Tibial nerve (tissue), 4 donors: ENCODE measurements at regions not wholly inside any gene's neighbourhood (a gene's known extent, or its start where the extent isn't known, plus 50 kb on each side); places are given as distances from the start of the nearest gene placed in this dataset.
"Not testable (repeated sequence)": the region's sequence is repeated elsewhere in the genome, so short reads cannot be mapped to it uniquely, and the experiment has no call there.

Experiments
- DNase-seq, 2 donors: peaks; one replicate each; pipeline ENCODE4 v3.0.0-alpha.2; 2019; ENCODE audit warnings: low spot score in 2 of 2
- H3K27ac ChIP-seq, 4 donors: fragments of 200-600 bp; sonication (generic) in 3 of 4; one replicate each; pipeline ENCODE4 v1.5.1; 2017 to 2019; ENCODE audit warnings: mild to moderate bottlenecking in 1 of 4
- H3K27me3 ChIP-seq, 2 donors: fragments of 200-600 bp; sonication (generic) in 1 of 2; one replicate each; pipeline versions ENCODE4 v1.5.1 to v1.6.0; 2017 to 2019
- H3K36me3 ChIP-seq, 3 donors: fragments of 200-600 bp; sonication (generic); one replicate each; pipeline ENCODE4 v1.5.1; 2018 to 2019
- H3K4me1 ChIP-seq, 4 donors: fragments of 200-600 bp; sonication (generic) in 3 of 4; one replicate each; pipeline ENCODE4 v1.5.1; 2017 to 2019
- H3K4me3 ChIP-seq, 4 donors: fragments of 200-600 bp; sonication (generic) in 3 of 4; one replicate each; pipeline ENCODE4 v1.5.1; 2017 to 2019; ENCODE audit warnings: mild to moderate bottlenecking in 1 of 4, moderate library complexity in 1 of 4
- H3K9me3 ChIP-seq, 4 donors: fragments of 200-600 bp; sonication (generic) in 3 of 4; one replicate each; pipeline ENCODE4 v1.5.1; 2017 to 2019
- EP300 ChIP-seq, 2 donors: sonication (generic); formaldehyde crosslinking; IDR thresholded peaks; one replicate each; pipeline ENCODE4 v1.6.1; 2017; ENCODE audit warnings: antibody characterized with exemption in 2 of 2, mild to moderate bottlenecking in 1 of 2
- POLR2A ChIP-seq, 2 donors: fragments of 450-650 bp; IDR thresholded peaks; one replicate each; pipeline ENCODE4 v1.6.1; 2017; ENCODE audit warnings: antibody characterized with exemption in 2 of 2, mild to moderate bottlenecking in 2 of 2, moderate library complexity in 2 of 2
- WGBS, 2 donors: methylation state at CpG; one replicate each; pipeline ENCODE4 v1.1.5; 2018; 5-methylcytosine and 5-hydroxymethylcytosine counted together
- TF ChIP-seq, protein P1 (sequence below), 5 experiments: fragments of 200-600 bp in 3 of 5; fragments of 450-650 bp in 2 of 5; sonication (generic) in 3 of 5; IDR thresholded peaks; one replicate each; pipeline ENCODE4 v1.5.1; 2016 to 2019; ENCODE audit warnings: antibody characterized with exemption in 5 of 5, mild to moderate bottlenecking in 3 of 5, moderate library complexity in 2 of 5

DNA sequence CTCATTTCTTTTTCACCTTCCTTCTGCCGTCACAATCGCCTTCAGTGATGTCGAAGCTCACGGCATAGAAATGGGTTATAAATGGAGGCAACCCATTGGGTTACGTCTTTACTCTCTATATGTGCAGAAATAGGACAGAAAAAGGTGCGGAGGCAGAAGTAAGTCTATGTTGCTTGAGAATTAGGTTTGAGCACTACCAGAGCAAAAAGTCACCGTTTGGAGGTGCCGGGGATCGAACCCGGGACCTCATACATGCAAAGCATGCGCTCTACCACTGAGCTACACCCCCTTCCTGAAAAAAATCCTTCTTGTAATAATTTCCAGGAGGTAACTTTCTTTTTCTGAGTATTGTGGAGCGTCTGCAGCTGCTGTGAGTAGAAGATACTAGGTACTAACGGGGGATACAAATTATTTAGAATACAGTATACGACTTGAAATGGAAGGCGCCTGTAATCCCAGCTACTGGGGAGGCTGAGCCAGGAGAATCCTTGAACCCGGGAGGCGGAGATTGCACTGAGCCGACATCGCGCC, 134.2 kb downstream of the TRIM27 start:
- TF ChIP-seq POLR2A (IDR thresholded peaks at IDR 0.05) = no peak
- Histone ChIP-seq H3K4me1 (peaks cover 0 to 27% (median 2%) of the 10 kb centered on the region in 4 donors), H3K4me3 (peak overlapping the region in 1 of 4 donors; percentile 35), H3K27me3 (peaks cover 0 to 99% of the 10 kb centered on the region in 2 donors), H3K36me3 (no peaks in the 10 kb centered on the region), H3K9me3 (peaks cover 0 to 17% (median 0%) of the 10 kb centered on the region in 4 donors), H3K27ac (no peak overlapping the region)
- WGBS, 2 donors = 8 to 13% methylated on average over 20 of the region's 20 CpGs
- DNase-seq = no peak

DNA sequence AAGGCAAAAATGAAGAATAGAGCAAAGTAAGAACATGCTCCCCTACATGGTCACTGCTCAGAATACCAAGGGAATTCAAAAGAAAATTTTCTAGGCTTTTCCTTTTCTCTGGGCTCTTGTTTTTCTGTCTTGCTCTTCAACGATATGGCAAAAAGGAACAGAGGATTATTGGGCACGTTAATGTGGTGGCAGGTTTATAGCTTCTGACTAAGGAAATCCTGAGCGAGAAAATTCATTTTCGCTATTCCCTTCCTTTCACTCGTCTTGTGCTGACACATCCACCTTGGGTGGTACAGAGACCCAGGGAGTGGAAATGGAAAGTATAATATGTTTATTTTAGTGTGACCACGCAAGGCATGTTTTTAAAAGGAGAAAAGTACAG, 132.8 kb downstream of the TRIM27 start:
- no peak overlapping the region for H3K4me3 ChIP-seq
- H3K27me3 ChIP-seq = peaks cover 0 to 99% of the 10 kb centered on the region in 2 donors
- H3K9me3 ChIP-seq = peaks cover 0 to 20% (median 0%) of the 10 kb centered on the region in 4 donors
- 33 to 34% methylated on average over 6 of the region's 6 CpGs for WGBS, 2 donors
- H3K4me1 ChIP-seq = peaks cover 0 to 30% (median 2%) of the 10 kb centered on the region in 4 donors
- H3K27ac ChIP-seq = no peak overlapping the region
- TF ChIP-seq POLR2A (IDR thresholded peaks at IDR 0.05) (no peak), EP300 (IDR thresholded peaks at IDR 0.05) (no peak)
- TF ChIP-seq, protein P1, sequence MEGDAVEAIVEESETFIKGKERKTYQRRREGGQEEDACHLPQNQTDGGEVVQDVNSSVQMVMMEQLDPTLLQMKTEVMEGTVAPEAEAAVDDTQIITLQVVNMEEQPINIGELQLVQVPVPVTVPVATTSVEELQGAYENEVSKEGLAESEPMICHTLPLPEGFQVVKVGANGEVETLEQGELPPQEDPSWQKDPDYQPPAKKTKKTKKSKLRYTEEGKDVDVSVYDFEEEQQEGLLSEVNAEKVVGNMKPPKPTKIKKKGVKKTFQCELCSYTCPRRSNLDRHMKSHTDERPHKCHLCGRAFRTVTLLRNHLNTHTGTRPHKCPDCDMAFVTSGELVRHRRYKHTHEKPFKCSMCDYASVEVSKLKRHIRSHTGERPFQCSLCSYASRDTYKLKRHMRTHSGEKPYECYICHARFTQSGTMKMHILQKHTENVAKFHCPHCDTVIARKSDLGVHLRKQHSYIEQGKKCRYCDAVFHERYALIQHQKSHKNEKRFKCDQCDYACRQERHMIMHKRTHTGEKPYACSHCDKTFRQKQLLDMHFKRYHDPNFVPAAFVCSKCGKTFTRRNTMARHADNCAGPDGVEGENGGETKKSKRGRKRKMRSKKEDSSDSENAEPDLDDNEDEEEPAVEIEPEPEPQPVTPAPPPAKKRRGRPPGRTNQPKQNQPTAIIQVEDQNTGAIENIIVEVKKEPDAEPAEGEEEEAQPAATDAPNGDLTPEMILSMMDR (IDR thresholded peaks at IDR 0.05) = no peak
- DNase-seq = no peak
- H3K36me3 ChIP-seq = no peaks in the 10 kb centered on the region

DNA sequence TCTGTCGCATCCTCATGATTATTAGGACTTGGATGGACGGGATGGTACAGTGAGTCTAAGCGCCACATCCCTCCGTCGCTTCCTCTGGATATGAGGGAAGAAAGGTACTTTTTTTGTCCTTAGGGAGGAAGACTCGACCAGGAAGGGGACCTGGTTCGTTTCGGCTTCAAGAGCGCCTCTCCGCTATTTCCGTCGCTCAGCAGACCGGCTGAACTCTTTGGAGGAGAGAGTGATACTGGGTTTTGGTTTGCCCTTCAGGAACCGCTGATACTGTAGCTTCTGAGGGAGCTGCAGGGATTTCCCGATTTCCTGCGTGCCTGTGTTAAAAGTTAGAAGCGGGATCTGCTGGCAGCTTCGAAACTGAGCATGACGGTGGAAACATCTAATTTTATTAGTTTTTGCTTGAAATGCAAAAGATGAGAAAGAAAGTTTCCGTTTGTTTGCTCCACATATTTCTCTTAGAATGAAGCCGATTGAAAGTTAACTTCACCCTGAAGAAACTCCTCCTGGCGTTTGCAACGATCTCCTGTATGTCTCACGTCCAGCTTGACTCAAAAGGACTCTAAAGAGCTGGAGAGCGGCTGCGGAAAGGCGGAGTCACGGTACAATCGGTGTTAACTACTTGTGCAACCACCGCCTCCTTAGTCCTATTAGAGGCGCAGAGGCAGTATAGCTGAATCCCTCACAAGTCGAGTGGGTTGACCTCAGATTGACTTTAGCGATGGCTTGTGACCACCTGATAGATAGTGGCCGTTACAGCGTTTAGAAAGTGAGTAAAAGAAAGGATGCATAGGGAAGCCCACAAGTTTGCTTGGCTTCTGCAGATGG, 129.4 kb downstream of the TRIM27 start:
- Histone ChIP-seq H3K27me3 (peaks cover 0 to 84% of the 10 kb centered on the region in 2 donors), H3K4me3 (no peak overlapping the region), H3K9me3 (peaks cover 0 to 21% (median 0%) of the 10 kb centered on the region in 4 donors), H3K4me1 (peaks cover 0 to 24% (median 2%) of the 10 kb centered on the region in 4 donors), H3K36me3 (no peaks in the 10 kb centered on the region), H3K27ac (no peak overlapping the region)
- TF ChIP-seq EP300 (IDR thresholded peaks at IDR 0.05) (no peak), POLR2A (IDR thresholded peaks at IDR 0.05) (no peak)
- TF ChIP-seq, protein P1 (IDR thresholded peaks at IDR 0.05) = no peak
- 2 to 3% methylated on average over 35 of the region's 35 CpGs for WGBS, 2 donors
- no peak for DNase-seq

DNA sequence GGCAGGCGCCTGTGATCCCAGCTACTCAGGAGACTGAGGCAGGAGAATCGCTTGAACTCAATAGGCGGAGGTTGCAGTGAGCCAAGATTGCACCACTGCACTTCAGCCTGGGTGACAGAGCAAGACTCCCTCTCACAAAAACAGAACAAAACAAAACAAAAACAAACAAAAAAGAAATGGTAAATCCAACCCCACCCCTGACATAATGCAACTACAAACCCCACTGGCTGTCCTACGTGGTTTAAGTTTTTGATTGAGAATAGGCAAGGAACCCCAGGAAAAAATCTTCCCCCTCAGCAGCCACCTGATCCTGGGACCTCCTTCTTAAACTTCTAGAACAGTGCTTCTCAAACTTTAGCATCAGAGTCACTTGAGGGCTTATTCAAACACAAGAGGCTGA, 123.1 kb downstream of the TRIM27 start:
- 78 to 82% methylated on average over 4 of the region's 4 CpGs for WGBS, 2 donors
- Histone ChIP-seq H3K9me3 (peaks cover 0 to 22% (median 0%) of the 10 kb centered on the region in 4 donors), H3K27me3 (peaks cover 0 to 54% of the 10 kb centered on the region in 2 donors)
- not testable (repeated sequence) for H3K4me1 ChIP-seq, H3K4me3 ChIP-seq, H3K27ac ChIP-seq, H3K36me3 ChIP-seq, DNase-seq

DNA sequence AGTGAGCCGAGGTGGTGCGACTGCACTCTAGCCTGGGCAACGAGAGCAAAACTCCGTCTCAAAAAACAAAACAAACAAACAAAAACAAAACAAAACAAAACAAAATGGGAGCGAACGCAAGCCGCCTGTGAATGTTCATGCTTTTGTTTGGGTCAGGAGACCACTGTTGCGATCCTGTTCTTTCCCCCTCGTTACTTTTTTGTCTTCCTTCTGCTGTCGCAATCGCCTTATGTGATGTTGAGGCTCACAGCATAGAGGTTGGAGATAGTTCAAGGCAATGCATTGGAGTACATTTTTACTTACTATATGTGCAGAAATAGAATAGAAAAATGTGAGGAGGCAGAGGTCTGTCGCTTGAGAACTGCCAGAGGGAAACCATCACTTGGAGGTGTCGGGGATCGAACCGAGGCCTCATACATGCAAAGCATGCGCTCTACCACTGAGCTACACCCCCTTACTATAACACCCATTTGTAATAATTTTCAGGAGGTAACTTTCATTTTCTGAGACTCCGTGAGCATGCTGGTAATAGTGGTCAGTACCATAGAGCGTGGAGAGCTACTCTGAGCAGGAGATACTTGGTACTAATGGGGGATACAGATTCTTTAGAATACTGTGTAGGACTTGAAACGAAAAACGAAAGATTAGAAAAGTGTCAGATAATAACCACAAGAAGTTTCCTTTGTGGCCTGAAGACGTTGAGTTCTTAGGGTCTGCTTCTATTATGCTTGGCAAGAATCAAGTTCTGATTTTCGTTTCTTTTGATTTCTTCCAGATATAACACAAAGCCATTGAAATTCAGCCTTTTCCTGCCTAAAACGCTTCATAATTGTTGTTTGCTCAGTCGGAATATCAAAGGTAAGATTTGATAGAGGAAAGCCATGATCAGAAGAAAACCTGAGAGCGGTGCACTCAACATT, 121.1 kb downstream of the TRIM27 start:
- no peak overlapping the region for H3K4me3 ChIP-seq
- H3K4me1 ChIP-seq = peaks cover 0 to under 1% (median 0%) of the 10 kb centered on the region in 4 donors
- DNase-seq = no peak
- peaks cover 0 to 52% of the 10 kb centered on the region in 2 donors for H3K27me3 ChIP-seq
- H3K27ac ChIP-seq = no peak overlapping the region
- no peaks in the 10 kb centered on the region for H3K36me3 ChIP-seq
- TF ChIP-seq EP300 (IDR thresholded peaks at IDR 0.05) (no peak), POLR2A (IDR thresholded peaks at IDR 0.05) (no peak)
- TF ChIP-seq, protein P1 (IDR thresholded peaks at IDR 0.05) = no peak
- 37 to 38% methylated on average over 25 of the region's 25 CpGs for WGBS, 2 donors
- peaks cover 0 to 18% (median 0%) of the 10 kb centered on the region in 4 donors for H3K9me3 ChIP-seq
